Smooth muscle cell (in vitro differentiated cells): ENCODE measurements at regions not wholly inside any gene's neighbourhood (a gene's known extent, or its start where the extent isn't known, plus 50 kb on each side); places are given as distances from the start of the nearest gene placed in this dataset.

Experiments
- DNase-seq: peaks from one replicate; lab custom pipeline; 2025; ENCODE audit not compliant: unreplicated experiment; lab: John Stamatoyannopoulos, UW
- H2AFZ ChIP-seq: fragments of 200-600 bp; sonication (generic); 2 replicates; pipeline ENCODE4 v1.6.0; 2016; ENCODE audit warnings: antibody characterized with exemption, low read depth, mild to moderate bottlenecking
- H3F3A ChIP-seq: fragments of 200-600 bp; sonication (generic); 2 replicates; pipeline ENCODE4 v1.6.0; 2017; ENCODE audit warnings: antibody characterized with exemption, low read depth
- H3K27ac ChIP-seq: fragments of 200-600 bp; sonication (generic); 2 replicates; pipeline ENCODE4 v1.5.1; 2016; ENCODE audit warnings: low read depth, mild to moderate bottlenecking
- H3K27me3 ChIP-seq: fragments of 200-600 bp; sonication (generic); 2 replicates; pipeline ENCODE4 v1.6.1; 2016; ENCODE audit warnings: low read depth, mild to moderate bottlenecking
- H3K36me3 ChIP-seq: fragments of 200-600 bp; sonication (generic); 2 replicates; pipeline ENCODE4 v1.5.1; 2016; ENCODE audit warnings: low read depth
- H3K4me1 ChIP-seq: fragments of 200-600 bp; sonication (generic); 2 replicates; pipeline ENCODE4 v1.5.1; 2016; ENCODE audit warnings: low read depth
- H3K4me2 ChIP-seq: fragments of 200-600 bp; sonication (generic); 2 replicates; pipeline ENCODE4 v1.6.0; 2016; ENCODE audit warnings: mild to moderate bottlenecking
- H3K4me3 ChIP-seq: fragments of 200-600 bp; sonication (generic); 2 replicates; pipeline ENCODE4 v1.5.1; 2016; ENCODE audit warnings: mild to moderate bottlenecking
- H3K79me2 ChIP-seq: fragments of 200-600 bp; sonication (generic); 2 replicates; pipeline ENCODE4 v1.6.0; 2016; ENCODE audit warnings: low read depth, mild to moderate bottlenecking
- H3K9ac ChIP-seq: fragments of 200-600 bp; sonication (generic); 2 replicates; pipeline ENCODE4 v1.6.0; 2016; ENCODE audit warnings: low read depth
- H3K9me3 ChIP-seq: fragments of 200-600 bp; sonication (generic); replicated peaks from 2 replicates; pipeline ENCODE4 v1.5.1; 2016; ENCODE audit warnings: low read depth
- H4K20me1 ChIP-seq: fragments of 200-600 bp; sonication (generic); 2 replicates; pipeline ENCODE4 v1.6.0; 2016; ENCODE audit warnings: low read depth
- WGBS: methylation state at CpG from one replicate; pipeline ENCODE4 v1.1.7; 2016; ENCODE audit warnings: low lambda C conversion rate; 5-methylcytosine and 5-hydroxymethylcytosine counted together
- TF ChIP-seq, protein P1 (sequence below): fragments of 200-600 bp; sonication (generic); IDR thresholded peaks from 2 replicates; pipeline ENCODE4 v1.5.1; 2017; ENCODE audit warnings: borderline replicate concordance, mild to moderate bottlenecking, antibody characterized with exemption; ENCODE audit not compliant: insufficient read depth, poor library complexity, severe bottlenecking

DNA sequence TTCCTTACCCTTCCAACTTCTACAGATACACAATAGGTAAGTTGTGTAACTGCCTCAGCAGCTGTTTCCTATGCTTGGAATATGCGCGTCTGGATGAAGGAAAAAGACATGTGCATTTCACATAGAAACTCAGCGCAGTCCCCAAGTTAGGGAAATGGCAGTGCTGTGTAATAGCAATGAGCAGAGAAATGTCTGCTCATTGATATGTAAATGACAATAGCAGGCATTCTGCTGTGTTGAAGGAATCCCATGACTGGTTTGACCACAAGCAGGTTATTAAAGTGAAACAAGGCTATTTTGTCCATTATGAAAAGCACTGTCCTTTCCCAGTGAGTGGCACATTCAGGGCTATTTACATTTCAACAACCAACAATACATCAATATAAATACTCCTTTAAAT lies 106.6 kb downstream of the BTG1 start:
- DNase-seq, result no peak
- 68% methylated on average over 3 of the region's 3 CpGs for WGBS
- Histone ChIP-seq H4K20me1 (no peaks in the 10 kb centered on the region), H3K4me3 (no peak overlapping the region), H3K36me3 (no peaks in the 10 kb centered on the region), H2AFZ (no peak overlapping the region), H3K4me2 (no peak overlapping the region), H3K4me1 (peaks cover 6% of the 10 kb centered on the region), H3K9ac (no peak overlapping the region), H3F3A (no peaks in the 10 kb centered on the region), H3K27ac (no peak overlapping the region), H3K9me3 (no peaks in the 10 kb centered on the region), H3K79me2 (no peaks in the 10 kb centered on the region), H3K27me3 (no peaks in the 10 kb centered on the region)
- TF ChIP-seq, protein P1, sequence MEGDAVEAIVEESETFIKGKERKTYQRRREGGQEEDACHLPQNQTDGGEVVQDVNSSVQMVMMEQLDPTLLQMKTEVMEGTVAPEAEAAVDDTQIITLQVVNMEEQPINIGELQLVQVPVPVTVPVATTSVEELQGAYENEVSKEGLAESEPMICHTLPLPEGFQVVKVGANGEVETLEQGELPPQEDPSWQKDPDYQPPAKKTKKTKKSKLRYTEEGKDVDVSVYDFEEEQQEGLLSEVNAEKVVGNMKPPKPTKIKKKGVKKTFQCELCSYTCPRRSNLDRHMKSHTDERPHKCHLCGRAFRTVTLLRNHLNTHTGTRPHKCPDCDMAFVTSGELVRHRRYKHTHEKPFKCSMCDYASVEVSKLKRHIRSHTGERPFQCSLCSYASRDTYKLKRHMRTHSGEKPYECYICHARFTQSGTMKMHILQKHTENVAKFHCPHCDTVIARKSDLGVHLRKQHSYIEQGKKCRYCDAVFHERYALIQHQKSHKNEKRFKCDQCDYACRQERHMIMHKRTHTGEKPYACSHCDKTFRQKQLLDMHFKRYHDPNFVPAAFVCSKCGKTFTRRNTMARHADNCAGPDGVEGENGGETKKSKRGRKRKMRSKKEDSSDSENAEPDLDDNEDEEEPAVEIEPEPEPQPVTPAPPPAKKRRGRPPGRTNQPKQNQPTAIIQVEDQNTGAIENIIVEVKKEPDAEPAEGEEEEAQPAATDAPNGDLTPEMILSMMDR, result no peak

DNA sequence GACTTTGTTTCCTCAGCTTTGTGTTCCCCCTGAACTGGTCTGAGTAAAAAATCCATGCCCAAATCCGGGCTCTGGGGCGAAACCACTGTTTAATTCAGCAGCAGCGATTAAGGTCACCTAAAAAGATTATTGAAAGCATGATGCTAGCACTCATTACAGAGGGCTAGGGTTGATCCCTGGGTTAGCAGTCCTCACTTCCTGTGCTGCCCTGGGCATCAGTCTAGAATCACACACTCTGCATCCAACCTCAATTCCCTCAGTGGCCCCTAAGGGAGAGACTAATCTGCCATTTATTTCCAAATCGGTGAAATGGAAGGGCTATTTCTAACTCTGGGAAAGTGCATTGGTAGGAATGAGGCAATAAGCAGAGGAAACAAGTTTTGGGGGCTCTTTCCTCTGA lies 107.2 kb downstream of the BTG1 start:
- Histone ChIP-seq H2AFZ (no peak overlapping the region), H3K27ac (no peak overlapping the region), H3F3A (no peaks in the 10 kb centered on the region), H3K9ac (no peak overlapping the region), H3K4me2 (no peak overlapping the region), H3K79me2 (no peaks in the 10 kb centered on the region), H4K20me1 (no peaks in the 10 kb centered on the region), H3K36me3 (no peaks in the 10 kb centered on the region), H3K4me3 (no peak overlapping the region), H3K27me3 (no peaks in the 10 kb centered on the region), H3K4me1 (peaks cover 6% of the 10 kb centered on the region), H3K9me3 (no peaks in the 10 kb centered on the region)
- 95% methylated on average over 4 of the region's 4 CpGs for WGBS
- TF ChIP-seq, protein P1, result no peak
- no peak for DNase-seq

- no peaks in the 10 kb centered on the region for H3F3A ChIP-seq
- 82% methylated on average over 6 of the region's 6 CpGs for WGBS
- no peaks in the 10 kb centered on the region for H3K36me3 ChIP-seq
- H2AFZ ChIP-seq, result no peak overlapping the region
- no peak overlapping the region for H3K4me3 ChIP-seq
- no peaks in the 10 kb centered on the region for H3K27me3 ChIP-seq
- no peak overlapping the region for H3K4me2 ChIP-seq
- no peak for DNase-seq
- no peaks in the 10 kb centered on the region for H3K79me2 ChIP-seq
- no peak overlapping the region for H3K9ac ChIP-seq
- H4K20me1 ChIP-seq, result no peaks in the 10 kb centered on the region
- H3K27ac ChIP-seq, result no peak overlapping the region
- H3K9me3 ChIP-seq, result no peaks in the 10 kb centered on the region
- H3K4me1 ChIP-seq, result peaks cover 6% of the 10 kb centered on the region
- TF ChIP-seq, protein P1, result no peak
Observed at GRCh38 chr12:92036771-92037453, 108.7 kb downstream of the BTG1 start.

DNA sequence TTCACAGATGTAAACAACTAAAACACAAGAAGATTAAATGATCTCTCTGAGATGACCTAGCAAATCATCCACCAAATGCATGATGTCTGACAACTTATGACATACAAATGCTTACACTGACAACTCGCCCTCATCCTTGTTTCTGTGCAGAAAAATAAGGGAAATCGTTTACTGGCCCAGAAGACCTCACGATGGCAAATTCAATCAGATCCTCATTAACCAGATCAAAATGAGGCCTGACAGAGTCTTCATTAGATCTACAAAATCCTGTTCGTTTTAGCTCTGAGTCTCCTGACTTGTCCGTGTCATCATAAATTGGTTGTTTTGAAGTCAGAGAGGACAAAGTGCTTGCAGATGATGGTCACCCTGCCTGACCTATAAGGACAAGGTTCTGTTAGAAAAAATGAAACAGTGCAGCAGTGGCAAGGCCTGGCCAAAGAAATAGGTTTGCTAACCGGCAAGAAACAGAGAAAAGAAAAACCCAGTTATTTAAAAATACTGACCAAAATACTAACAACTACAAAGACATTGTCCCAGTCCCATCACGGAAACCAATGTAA lies 109.5 kb downstream of the BTG1 start:
- Histone ChIP-seq H3K4me2 (no peak overlapping the region), H3K4me3 (no peak overlapping the region), H3F3A (no peaks in the 10 kb centered on the region), H3K4me1 (peaks cover 6% of the 10 kb centered on the region), H2AFZ (no peak overlapping the region), H3K27me3 (no peaks in the 10 kb centered on the region), H3K9me3 (no peaks in the 10 kb centered on the region), H3K9ac (no peak overlapping the region), H3K36me3 (no peaks in the 10 kb centered on the region), H3K79me2 (no peaks in the 10 kb centered on the region), H3K27ac (no peak overlapping the region), H4K20me1 (no peaks in the 10 kb centered on the region)
- DNase-seq, result no peak
- TF ChIP-seq, protein P1, result no peak
- 92% methylated on average over 7 of the region's 7 CpGs for WGBS
